ENCODE measurements at regions not wholly inside any gene's neighbourhood (a gene's known extent, or its start where the extent isn't known, plus 50 kb on each side); places are given as distances from the start of the nearest gene placed in this dataset.
A peak's percentile ranks its signal among the peaks of the same experiment; 100 is the strongest.

GRCh38 chr6:18335948-18336347 lies 51.2 kb upstream of the RNF144B start:
- no peak overlapping the region for H3K27ac Mint-ChIP-seq
- H3K27me3 Mint-ChIP-seq, result no peaks in the 10 kb centered on the region
- no peak overlapping the region for H3K4me3 Mint-ChIP-seq
- no peak for ATAC-seq
- H3K4me1 Mint-ChIP-seq, result peaks cover 19% of the 10 kb centered on the region
- no peaks in the 10 kb centered on the region for H3K36me3 Mint-ChIP-seq
- no peaks in the 10 kb centered on the region for H3K9me3 Mint-ChIP-seq

DNA sequence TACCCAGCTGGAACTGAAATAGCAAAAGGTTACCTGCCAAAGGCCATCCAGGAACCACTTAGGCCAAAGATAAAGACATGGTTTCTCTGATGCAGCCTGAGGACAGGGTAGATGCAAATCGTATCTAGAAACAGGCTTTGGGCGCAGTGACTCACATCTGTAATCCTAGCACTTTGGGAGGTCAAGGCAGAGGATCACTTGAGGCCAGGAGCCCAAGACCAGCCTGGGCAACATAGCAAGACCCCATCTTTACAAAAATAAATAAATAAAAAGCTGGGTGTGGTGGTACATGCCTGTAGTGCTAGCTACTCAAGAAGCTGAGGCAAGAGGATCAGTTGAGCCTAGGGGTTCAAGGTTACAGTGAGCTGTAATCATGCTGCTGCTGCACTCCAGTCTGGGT lies 52.9 kb upstream of the RNF144B start:
- H3K27ac Mint-ChIP-seq, result no peak overlapping the region
- no peak for ATAC-seq
- no peaks in the 10 kb centered on the region for H3K9me3 Mint-ChIP-seq
- peaks cover 32% of the 10 kb centered on the region for H3K4me1 Mint-ChIP-seq
- H3K36me3 Mint-ChIP-seq, result no peaks in the 10 kb centered on the region
- no peaks in the 10 kb centered on the region for H3K27me3 Mint-ChIP-seq
- H3K4me3 Mint-ChIP-seq, result no peak overlapping the region

- peak; percentile 79 for ATAC-seq
- Mint-ChIP-seq H3K36me3 (no peaks in the 10 kb centered on the region), H3K9me3 (no peaks in the 10 kb centered on the region), H3K27me3 (no peaks in the 10 kb centered on the region), H3K27ac (peak overlapping the region; percentile 84), H3K4me3 (peak overlapping the region; percentile 47), H3K4me1 (peaks cover 50% of the 10 kb centered on the region)
Measured at GRCh38 chr6:18330548-18331081, 56.5 kb upstream of the RNF144B start.

- no peak overlapping the region for H3K4me3 Mint-ChIP-seq
- H3K4me1 Mint-ChIP-seq, result peaks cover 57% of the 10 kb centered on the region
- no peaks in the 10 kb centered on the region for H3K36me3 Mint-ChIP-seq
- H3K27me3 Mint-ChIP-seq, result no peaks in the 10 kb centered on the region
- peak overlapping the region; percentile 84 for H3K27ac Mint-ChIP-seq
- H3K9me3 Mint-ChIP-seq, result no peaks in the 10 kb centered on the region
- ATAC-seq, result no peak
Measured at GRCh38 chr6:18329776-18330175, 57.4 kb upstream of the RNF144B start.

DNA sequence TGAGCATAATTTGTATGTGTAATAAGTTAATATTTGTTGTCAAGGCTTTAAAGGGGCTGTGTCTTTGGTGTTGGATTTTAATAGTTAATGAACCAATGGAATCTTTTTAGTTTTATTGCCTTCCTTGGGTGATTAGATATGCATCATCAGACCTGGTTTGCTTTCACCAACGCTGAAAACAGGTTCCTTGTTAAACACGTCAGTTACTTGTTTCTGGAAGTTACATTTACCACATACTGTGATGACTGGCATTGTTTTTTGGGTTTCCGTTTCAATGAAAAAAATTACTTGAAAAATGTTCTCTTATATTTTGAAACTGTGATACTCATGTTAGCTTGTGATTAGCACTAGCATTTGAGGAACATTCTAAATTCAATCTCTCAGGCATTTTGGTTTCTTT lies 58.6 kb upstream of the RNF144B start:
- no peak for ATAC-seq
- Mint-ChIP-seq H3K9me3 (no peaks in the 10 kb centered on the region), H3K36me3 (no peaks in the 10 kb centered on the region), H3K4me3 (no peak overlapping the region), H3K4me1 (peaks cover 58% of the 10 kb centered on the region), H3K27me3 (no peaks in the 10 kb centered on the region), H3K27ac (peak overlapping the region; percentile 7)

DNA sequence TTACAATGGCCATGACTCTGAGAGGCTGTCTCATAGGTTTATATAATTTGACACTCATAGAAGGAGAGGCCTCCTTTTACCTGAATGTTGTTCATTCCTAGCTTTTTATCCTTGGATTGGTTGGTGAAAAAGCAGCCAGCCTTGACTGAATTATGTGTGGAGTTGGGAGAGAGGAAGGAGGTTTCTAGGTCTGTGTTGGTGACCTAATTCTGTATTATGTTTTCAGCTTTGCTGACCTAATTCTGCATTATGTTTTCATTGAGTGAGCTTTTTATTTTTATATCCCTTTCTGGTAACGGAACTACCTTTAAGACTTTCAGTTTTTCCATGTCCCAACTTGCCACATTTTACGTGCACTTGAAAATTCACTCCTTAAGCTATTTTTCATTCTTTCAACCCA lies 59.1 kb upstream of the RNF144B start:
- no peak for ATAC-seq
- Mint-ChIP-seq H3K36me3 (no peaks in the 10 kb centered on the region), H3K4me1 (peaks cover 58% of the 10 kb centered on the region), H3K27me3 (no peaks in the 10 kb centered on the region), H3K9me3 (no peaks in the 10 kb centered on the region), H3K27ac (peak overlapping the region; percentile 7), H3K4me3 (no peak overlapping the region)

- Mint-ChIP-seq H3K36me3 (no peaks in the 10 kb centered on the region), H3K27ac (peak overlapping the region; percentile 7), H3K27me3 (no peaks in the 10 kb centered on the region), H3K4me3 (no peak overlapping the region), H3K4me1 (peaks cover 58% of the 10 kb centered on the region), H3K9me3 (no peaks in the 10 kb centered on the region)
- no peak for ATAC-seq
Measured at GRCh38 chr6:18327626-18328025, 59.5 kb upstream of the RNF144B start.

DNA sequence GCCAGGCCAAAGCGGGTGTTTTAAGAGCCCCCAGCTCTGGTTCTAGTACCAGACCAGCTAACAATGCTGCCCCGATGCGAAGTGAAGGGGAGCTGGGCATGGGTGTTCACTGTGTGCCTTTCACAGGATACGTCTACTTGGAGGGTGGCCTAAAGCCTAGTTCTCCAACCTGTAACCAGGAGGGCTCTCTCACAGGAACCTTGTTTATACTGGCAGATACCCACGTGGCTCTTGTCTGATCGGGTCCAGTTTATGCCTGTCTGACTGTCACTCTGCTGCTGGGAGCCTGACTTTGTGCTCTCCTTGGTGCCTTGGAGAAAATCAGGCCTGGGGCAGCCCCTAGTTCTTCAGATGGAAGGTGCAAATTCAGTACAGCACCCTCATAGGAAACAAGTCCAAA lies 60.2 kb upstream of the RNF144B start:
- Mint-ChIP-seq H3K27ac (peak overlapping the region; percentile 7), H3K9me3 (no peaks in the 10 kb centered on the region), H3K27me3 (no peaks in the 10 kb centered on the region)

GRCh38 chr6:18326001-18326400 lies 61.1 kb upstream of the RNF144B start:
- Mint-ChIP-seq H3K4me3 (no peak overlapping the region), H3K4me1 (peaks cover 53% of the 10 kb centered on the region), H3K9me3 (no peaks in the 10 kb centered on the region), H3K36me3 (no peaks in the 10 kb centered on the region), H3K27ac (peak overlapping the region; percentile 20), H3K27me3 (no peaks in the 10 kb centered on the region)
- no peak for ATAC-seq

More for the DNA sequence above, 60.2 kb upstream of the RNF144B start:
- Mint-ChIP-seq H3K36me3 (no peaks in the 10 kb centered on the region), H3K4me3 (no peak overlapping the region), H3K4me1 (peaks cover 58% of the 10 kb centered on the region)
- no peak for ATAC-seq

GRCh38 chr6:18324706-18325042 lies 60.3 kb upstream of the DEK start:
- H3K27me3 Mint-ChIP-seq, result no peaks in the 10 kb centered on the region
- no peak for ATAC-seq
- H3K9me3 Mint-ChIP-seq, result no peaks in the 10 kb centered on the region
- no peaks in the 10 kb centered on the region for H3K36me3 Mint-ChIP-seq
- peaks cover 41% of the 10 kb centered on the region for H3K4me1 Mint-ChIP-seq
- no peak overlapping the region for H3K4me3 Mint-ChIP-seq
- no peak overlapping the region for H3K27ac Mint-ChIP-seq

- H3K27me3 Mint-ChIP-seq, result no peaks in the 10 kb centered on the region
- H3K4me1 Mint-ChIP-seq, result peaks cover 39% of the 10 kb centered on the region
- peak; percentile 72 for ATAC-seq
- H3K36me3 Mint-ChIP-seq, result no peaks in the 10 kb centered on the region
- no peak overlapping the region for H3K4me3 Mint-ChIP-seq
- no peaks in the 10 kb centered on the region for H3K9me3 Mint-ChIP-seq
- H3K27ac Mint-ChIP-seq, result no peak overlapping the region
Measured at GRCh38 chr6:18323935-18324705, 59.8 kb upstream of the DEK start.

- Mint-ChIP-seq H3K4me1 (no peaks in the 10 kb centered on the region), H3K36me3 (no peaks in the 10 kb centered on the region), H3K27me3 (no peaks in the 10 kb centered on the region), H3K27ac (no peak overlapping the region), H3K9me3 (no peaks in the 10 kb centered on the region), H3K4me3 (no peak overlapping the region)
- ATAC-seq, result no peak
Measured at GRCh38 chr6:18317850-18318249, 53.5 kb upstream of the DEK start.

DNA sequence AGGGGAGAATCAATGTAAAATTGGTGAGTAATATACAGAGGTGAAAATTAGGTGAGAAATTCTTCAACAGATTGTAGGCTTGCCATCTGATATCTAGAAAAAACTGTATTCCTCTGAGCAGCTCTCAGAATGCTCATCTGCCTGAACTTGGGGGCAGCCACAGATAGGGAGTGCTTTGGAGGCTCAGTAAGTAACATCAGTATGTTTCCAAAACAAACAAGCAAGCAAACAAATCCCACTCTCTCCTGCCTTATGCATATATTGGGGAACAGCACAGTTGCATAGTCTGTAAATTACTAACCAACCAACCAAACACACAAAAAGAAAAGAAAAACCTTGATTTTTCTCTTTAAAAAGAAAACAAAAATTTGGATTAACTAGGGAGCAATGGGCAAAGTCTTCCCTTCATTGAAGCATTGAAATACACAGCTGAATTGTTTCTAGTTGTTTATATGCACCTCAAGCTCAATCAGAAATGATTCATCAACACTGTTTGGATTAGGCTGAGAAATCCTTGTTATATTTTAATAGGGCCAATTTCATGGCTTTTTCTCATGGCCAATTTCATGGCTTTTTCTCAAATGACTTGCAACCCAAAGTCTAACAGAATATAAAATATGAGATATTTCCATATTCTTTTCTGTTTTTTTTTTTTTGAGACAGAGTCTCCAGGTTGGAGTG lies 50.1 kb upstream of the DEK start:
- H3K4me3 Mint-ChIP-seq, result no peak overlapping the region
- H3K27me3 Mint-ChIP-seq, result peaks cover 5% of the 10 kb centered on the region
- no peak overlapping the region for H3K27ac Mint-ChIP-seq
- H3K4me1 Mint-ChIP-seq, result no peaks in the 10 kb centered on the region
- no peaks in the 10 kb centered on the region for H3K9me3 Mint-ChIP-seq
- ATAC-seq, result no peak
- H3K36me3 Mint-ChIP-seq, result no peaks in the 10 kb centered on the region
